ENCODE measurements at regions not wholly inside any gene's neighbourhood (a gene's known extent, or its start where the extent isn't known, plus 50 kb on each side); places are given as distances from the start of the nearest gene placed in this dataset.

- DNase-seq (no peak), ATAC-seq (no peak)
- Mint-ChIP-seq H3K9me3 (peaks cover 4% of the 10 kb centered on the region), H3K36me3 (ENCODE audit: insufficient read depth) (no peaks in the 10 kb centered on the region), H3K4me1 (ENCODE audit: low read depth) (no peaks in the 10 kb centered on the region), H3K4me3 (no peak overlapping the region), H3K27me3 (ENCODE audit: low read depth) (peaks cover 2% of the 10 kb centered on the region)
Observed at GRCh38 chr9:90112788-90113187, 508.0 kb downstream of the GADD45G start.

GRCh38 chr9:90114641-90115425 is 510.0 kb downstream of the GADD45G start:
- ATAC-seq (no peak), DNase-seq (no peak)
- Mint-ChIP-seq H3K36me3 (ENCODE audit: insufficient read depth) (no peaks in the 10 kb centered on the region), H3K27me3 (ENCODE audit: low read depth) (peaks cover 2% of the 10 kb centered on the region), H3K4me1 (ENCODE audit: low read depth) (no peaks in the 10 kb centered on the region), H3K9me3 (peaks cover 3% of the 10 kb centered on the region), H3K4me3 (no peak overlapping the region)

DNA sequence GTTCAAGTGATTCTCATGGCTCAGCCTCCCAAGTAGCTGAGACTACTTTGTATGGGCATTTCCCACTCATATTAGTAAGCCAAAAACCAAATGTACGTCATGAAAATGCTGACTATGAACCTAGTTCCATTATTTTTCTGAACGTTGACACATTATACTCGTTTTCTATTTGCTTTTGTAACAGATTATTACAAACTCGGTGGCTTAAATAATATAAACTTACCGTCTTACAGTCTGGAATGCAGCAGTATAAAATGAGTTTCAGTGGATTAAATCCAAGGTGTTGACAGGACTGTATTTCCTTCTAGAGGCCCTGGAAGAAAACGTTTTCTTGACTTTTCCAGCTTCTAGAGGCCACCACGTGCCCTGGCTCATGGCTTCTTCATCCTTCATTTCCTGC is 517.0 kb downstream of the GADD45G start:
- peaks cover 2% of the 10 kb centered on the region for H3K36me3 Mint-ChIP-seq (ENCODE audit: insufficient read depth)
- H3K27me3 Mint-ChIP-seq (ENCODE audit: low read depth), result peaks cover 9% of the 10 kb centered on the region
- peaks cover 5% of the 10 kb centered on the region for H3K9me3 Mint-ChIP-seq
- ATAC-seq (no peak), DNase-seq (no peak)
- H3K4me1 Mint-ChIP-seq (ENCODE audit: low read depth), result no peaks in the 10 kb centered on the region
- no peak overlapping the region for H3K4me3 Mint-ChIP-seq

DNA sequence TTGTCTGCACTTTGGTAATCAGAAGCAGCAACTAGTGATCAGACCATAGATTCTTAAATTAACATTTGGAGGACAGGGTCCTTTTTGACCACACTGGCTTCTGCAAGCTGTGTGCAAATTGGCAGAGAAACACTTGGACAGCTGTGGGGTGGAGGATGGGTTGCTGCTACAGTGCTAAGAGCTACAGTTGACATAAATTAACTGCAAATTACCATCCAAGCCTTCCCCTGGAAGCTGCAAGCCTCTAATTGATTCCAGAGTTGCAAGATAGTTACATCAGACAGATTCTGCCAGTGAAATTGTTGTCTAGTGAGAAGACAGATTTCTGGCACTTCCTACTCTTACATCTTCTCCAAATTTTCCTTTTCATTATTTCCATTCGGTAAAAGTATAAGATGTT is 517.7 kb downstream of the DIRAS2 start:
- H3K27me3 Mint-ChIP-seq (ENCODE audit: low read depth), result peaks cover 23% of the 10 kb centered on the region

GRCh38 chr9:90127923-90128322 is 514.7 kb downstream of the DIRAS2 start:
- H3K4me1 Mint-ChIP-seq (ENCODE audit: low read depth), result no peaks in the 10 kb centered on the region
- H3K27me3 Mint-ChIP-seq (ENCODE audit: low read depth), result peaks cover 29% of the 10 kb centered on the region
- peaks cover 2% of the 10 kb centered on the region for H3K36me3 Mint-ChIP-seq (ENCODE audit: insufficient read depth)
- H3K9me3 Mint-ChIP-seq, result peaks cover 5% of the 10 kb centered on the region
- ATAC-seq (no peak), DNase-seq (no peak)
- no peak overlapping the region for H3K4me3 Mint-ChIP-seq

More for the DNA sequence above, 517.7 kb downstream of the DIRAS2 start:
- no peak for ATAC-seq
- Mint-ChIP-seq H3K9me3 (peaks cover 5% of the 10 kb centered on the region), H3K4me1 (ENCODE audit: low read depth) (no peaks in the 10 kb centered on the region), H3K36me3 (ENCODE audit: insufficient read depth) (peaks cover 2% of the 10 kb centered on the region), H3K4me3 (no peak overlapping the region)
- no peak for DNase-seq

GRCh38 chr9:90128587-90129190 is 513.9 kb downstream of the DIRAS2 start:
- DNase-seq (no peak), ATAC-seq (no peak)
- H3K9me3 Mint-ChIP-seq, result peaks cover 5% of the 10 kb centered on the region
- peaks cover 2% of the 10 kb centered on the region for H3K36me3 Mint-ChIP-seq (ENCODE audit: insufficient read depth)
- H3K4me1 Mint-ChIP-seq (ENCODE audit: low read depth), result no peaks in the 10 kb centered on the region
- peaks cover 29% of the 10 kb centered on the region for H3K27me3 Mint-ChIP-seq (ENCODE audit: low read depth)
- H3K4me3 Mint-ChIP-seq, result no peak overlapping the region

- no peak for DNase-seq
- no peak for ATAC-seq
Observed at GRCh38 chr9:90129446-90129845, 513.2 kb downstream of the DIRAS2 start.

DNA sequence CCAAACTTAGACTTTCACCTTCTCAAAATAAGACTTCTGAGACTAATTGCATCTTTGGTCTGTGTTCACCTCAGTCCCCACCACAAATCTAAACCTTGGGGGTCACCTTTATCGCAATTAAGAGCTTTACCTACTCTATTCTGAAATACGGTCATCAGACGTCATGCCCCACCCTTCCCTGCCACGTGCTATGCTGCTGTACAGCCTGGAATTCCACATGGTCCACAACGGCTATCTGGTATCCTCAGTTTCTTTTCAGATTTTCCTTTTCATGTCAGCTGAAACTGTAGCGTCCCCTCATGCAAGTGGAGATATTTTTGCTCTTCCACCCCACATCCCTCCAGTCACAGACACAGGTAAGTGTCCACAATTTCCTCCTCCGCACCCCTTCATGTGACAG is 511.1 kb downstream of the DIRAS2 start:
- Mint-ChIP-seq H3K27me3 (ENCODE audit: low read depth) (peaks cover 28% of the 10 kb centered on the region), H3K9me3 (no peaks in the 10 kb centered on the region), H3K4me3 (no peak overlapping the region), H3K36me3 (ENCODE audit: insufficient read depth) (no peaks in the 10 kb centered on the region), H3K4me1 (ENCODE audit: low read depth) (no peaks in the 10 kb centered on the region)
- ATAC-seq, result no peak
- DNase-seq, result no peak

More at GRCh38 chr9:90129446-90129845, 513.2 kb downstream of the DIRAS2 start:
- no peaks in the 10 kb centered on the region for H3K36me3 Mint-ChIP-seq (ENCODE audit: insufficient read depth)
- H3K9me3 Mint-ChIP-seq, result peaks cover 2% of the 10 kb centered on the region
- H3K4me3 Mint-ChIP-seq, result no peak overlapping the region
- H3K27me3 Mint-ChIP-seq (ENCODE audit: low read depth), result peaks cover 31% of the 10 kb centered on the region
- H3K4me1 Mint-ChIP-seq (ENCODE audit: low read depth), result no peaks in the 10 kb centered on the region

- Mint-ChIP-seq H3K9me3 (no peaks in the 10 kb centered on the region), H3K36me3 (ENCODE audit: insufficient read depth) (no peaks in the 10 kb centered on the region), H3K27me3 (ENCODE audit: low read depth) (peaks cover 26% of the 10 kb centered on the region), H3K4me3 (no peak overlapping the region), H3K4me1 (ENCODE audit: low read depth) (no peaks in the 10 kb centered on the region)
- DNase-seq (no peak), ATAC-seq (no peak)
Observed at GRCh38 chr9:90132866-90133265, 509.8 kb downstream of the DIRAS2 start.

DNA sequence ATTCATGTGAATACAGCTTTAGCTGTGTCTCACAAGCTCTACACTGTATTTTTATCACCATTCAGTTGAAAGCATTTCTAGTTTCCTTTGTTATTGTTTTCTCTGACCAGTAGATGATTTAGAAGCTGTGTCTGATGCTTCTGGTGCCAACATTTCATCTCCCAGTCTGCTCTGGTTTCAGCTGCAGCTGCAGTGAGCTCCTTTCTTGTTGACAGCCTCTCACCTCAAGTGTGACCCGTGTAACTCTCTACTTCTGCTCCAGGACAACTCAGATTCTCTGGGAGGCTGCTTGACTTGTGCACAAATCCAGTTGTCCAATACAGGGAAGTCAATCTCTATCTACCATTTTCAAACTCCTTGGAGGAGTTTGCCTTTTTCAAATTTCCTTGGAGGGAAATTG is 504.8 kb downstream of the DIRAS2 start:
- ATAC-seq (no peak), DNase-seq (no peak)
- Mint-ChIP-seq H3K36me3 (ENCODE audit: insufficient read depth) (no peaks in the 10 kb centered on the region), H3K4me1 (ENCODE audit: low read depth) (peaks cover 3% of the 10 kb centered on the region), H3K4me3 (no peak overlapping the region), H3K27me3 (ENCODE audit: low read depth) (peaks cover 30% of the 10 kb centered on the region), H3K9me3 (no peaks in the 10 kb centered on the region)

DNA sequence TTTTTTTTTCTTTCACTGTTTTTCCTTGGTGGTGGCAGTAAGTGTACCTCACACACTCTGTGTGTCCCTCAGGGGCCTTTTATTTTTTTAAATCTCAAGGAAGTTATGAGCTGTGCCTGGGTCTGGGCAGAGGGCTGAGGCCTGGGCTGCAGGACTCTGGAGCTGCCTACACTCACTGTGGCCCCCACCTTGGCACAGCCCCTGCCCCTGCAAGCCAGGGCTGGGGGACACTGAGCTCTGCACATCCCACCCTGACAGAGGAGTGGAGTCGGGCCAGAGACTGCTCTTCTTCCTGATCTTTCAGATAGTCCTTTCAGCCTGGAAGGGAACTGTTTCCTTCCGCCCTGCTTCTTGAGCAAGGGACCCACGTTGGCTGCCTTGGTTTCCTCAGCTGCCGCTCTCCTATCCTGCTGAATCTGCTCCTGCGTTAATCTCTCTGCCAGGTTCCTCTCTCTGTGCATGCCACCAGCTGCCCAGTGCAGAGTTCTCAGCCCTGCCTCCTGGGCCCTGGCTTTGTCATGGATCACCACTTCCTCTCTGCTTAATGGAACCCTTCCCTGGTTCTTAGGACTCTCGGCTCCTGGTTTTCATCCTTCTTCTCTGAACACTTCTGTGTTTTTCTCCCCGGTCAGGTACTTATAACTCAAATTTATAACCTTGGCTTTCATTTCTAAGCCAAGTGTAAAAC is 502.3 kb downstream of the DIRAS2 start:
- Mint-ChIP-seq H3K4me1 (ENCODE audit: low read depth) (peaks cover 3% of the 10 kb centered on the region), H3K36me3 (ENCODE audit: insufficient read depth) (no peaks in the 10 kb centered on the region), H3K9me3 (no peaks in the 10 kb centered on the region), H3K4me3 (no peak overlapping the region), H3K27me3 (ENCODE audit: low read depth) (peaks cover 25% of the 10 kb centered on the region)
- ATAC-seq (no peak), DNase-seq (no peak)

GRCh38 chr9:90141723-90142122 is 500.9 kb downstream of the DIRAS2 start:
- ATAC-seq, result no peak
- H3K27me3 Mint-ChIP-seq (ENCODE audit: low read depth), result peaks cover 22% of the 10 kb centered on the region
- H3K4me3 Mint-ChIP-seq, result no peak overlapping the region
- DNase-seq, result no peak
- no peaks in the 10 kb centered on the region for H3K36me3 Mint-ChIP-seq (ENCODE audit: insufficient read depth)
- peaks cover 3% of the 10 kb centered on the region for H3K4me1 Mint-ChIP-seq (ENCODE audit: low read depth)
- H3K9me3 Mint-ChIP-seq, result peaks cover 4% of the 10 kb centered on the region

DNA sequence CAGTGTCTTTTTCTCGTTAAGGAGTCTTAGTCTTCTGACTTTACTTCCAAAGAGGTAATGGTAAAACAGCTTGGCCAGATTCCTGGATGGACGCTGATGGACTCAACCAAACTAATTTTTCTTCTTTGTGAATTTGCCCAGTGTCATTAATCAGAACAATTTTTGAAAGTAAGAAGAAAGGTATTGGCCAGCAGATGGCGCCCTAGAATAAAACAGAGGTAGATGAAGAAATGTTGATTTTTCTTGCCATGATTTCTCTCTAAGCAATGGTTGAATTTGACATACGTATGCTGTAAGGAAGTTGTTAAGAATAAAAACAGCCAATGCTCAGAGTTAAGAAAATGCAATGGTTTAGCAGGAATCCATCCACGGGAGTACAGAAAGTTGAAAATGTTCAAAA is 500.0 kb downstream of the DIRAS2 start:
- peaks cover 5% of the 10 kb centered on the region for H3K9me3 Mint-ChIP-seq
- no peak overlapping the region for H3K4me3 Mint-ChIP-seq
- no peaks in the 10 kb centered on the region for H3K36me3 Mint-ChIP-seq (ENCODE audit: insufficient read depth)
- DNase-seq (peak; percentile 50), ATAC-seq (no peak)
- peaks cover 3% of the 10 kb centered on the region for H3K4me1 Mint-ChIP-seq (ENCODE audit: low read depth)
- H3K27me3 Mint-ChIP-seq (ENCODE audit: low read depth), result peaks cover 28% of the 10 kb centered on the region

DNA sequence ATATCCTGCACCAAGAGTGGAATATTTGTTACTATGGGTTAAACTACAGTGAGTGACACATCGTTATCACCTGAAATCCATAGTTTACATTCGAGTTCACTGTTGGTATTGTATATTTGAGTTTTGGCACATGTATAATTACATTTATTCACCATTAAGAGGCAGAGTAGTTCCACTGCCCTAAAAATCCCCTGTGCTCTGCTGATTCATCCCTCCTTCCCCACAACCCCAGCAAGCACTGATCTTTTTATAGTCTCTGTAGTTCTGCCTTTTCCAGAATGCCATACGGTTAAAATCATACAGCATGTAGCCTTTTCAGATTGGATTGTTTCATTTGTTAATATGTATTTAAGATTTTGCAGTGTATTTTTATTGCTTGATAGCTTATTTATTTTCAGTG is 495.2 kb downstream of the DIRAS2 start:
- DNase-seq (no peak), ATAC-seq (no peak)
- Mint-ChIP-seq H3K4me3 (no peak overlapping the region), H3K36me3 (ENCODE audit: insufficient read depth) (no peaks in the 10 kb centered on the region), H3K4me1 (ENCODE audit: low read depth) (peaks cover 3% of the 10 kb centered on the region), H3K9me3 (peaks cover 11% of the 10 kb centered on the region), H3K27me3 (ENCODE audit: low read depth) (peaks cover 18% of the 10 kb centered on the region)

DNA sequence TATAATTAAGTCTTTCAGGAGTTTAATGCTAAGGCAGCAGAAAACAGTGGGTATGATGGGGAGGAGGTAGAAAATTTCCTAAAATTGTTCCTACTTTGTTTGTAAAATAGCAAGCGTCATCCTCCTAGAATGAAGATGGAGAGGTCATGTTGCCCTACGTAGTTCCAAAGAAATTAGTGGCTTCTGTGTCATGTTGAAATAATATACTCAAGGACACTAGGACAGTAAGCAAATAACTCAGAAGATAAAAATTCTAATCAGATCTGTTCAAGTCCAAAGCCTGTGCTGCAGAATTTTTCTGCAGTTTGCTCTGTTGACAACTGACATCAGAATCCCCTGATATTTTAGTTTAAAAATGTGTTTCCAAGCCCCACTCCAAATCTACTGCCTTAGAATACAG is 486.3 kb downstream of the DIRAS2 start:
- peaks cover 8% of the 10 kb centered on the region for H3K27me3 Mint-ChIP-seq (ENCODE audit: low read depth)

More for the DNA sequence above, 486.3 kb downstream of the DIRAS2 start:
- H3K9me3 Mint-ChIP-seq, result no peaks in the 10 kb centered on the region
- H3K4me1 Mint-ChIP-seq (ENCODE audit: low read depth), result no peaks in the 10 kb centered on the region
- no peak overlapping the region for H3K4me3 Mint-ChIP-seq
- ATAC-seq (no peak), DNase-seq (no peak)
- no peaks in the 10 kb centered on the region for H3K36me3 Mint-ChIP-seq (ENCODE audit: insufficient read depth)

All from activated T-cell treated with anti-CD3 and anti-CD28 coated beads, Interleukin-2, amount 50 U/mL, for 4 hours (primary cell).